ENCODE measurements at regions not wholly inside any gene's neighbourhood (a gene's known extent, or its start where the extent isn't known, plus 50 kb on each side); places are given as distances from the start of the nearest gene placed in this dataset.

DNA sequence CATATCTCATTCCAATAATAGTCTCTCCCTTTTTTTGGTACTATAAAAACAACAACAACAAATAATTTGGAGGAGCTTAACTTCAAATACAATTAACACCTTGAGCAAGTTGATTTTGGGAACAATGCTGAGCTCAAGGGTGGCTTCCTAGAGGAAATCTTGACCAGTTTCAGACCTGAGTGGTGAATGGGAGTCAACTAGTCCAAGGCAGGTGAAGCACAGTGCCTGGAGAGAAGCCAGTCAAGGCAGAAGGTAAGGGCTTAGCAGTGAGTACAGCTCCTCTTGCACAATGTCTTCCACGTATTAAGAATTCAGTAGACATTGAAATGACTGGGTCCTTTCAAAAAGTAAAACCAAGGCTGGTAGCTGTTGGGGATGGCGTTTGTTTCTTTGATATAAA, 444.8 kb downstream of the ATP23 start:
- TF ChIP-seq, protein P1, sequence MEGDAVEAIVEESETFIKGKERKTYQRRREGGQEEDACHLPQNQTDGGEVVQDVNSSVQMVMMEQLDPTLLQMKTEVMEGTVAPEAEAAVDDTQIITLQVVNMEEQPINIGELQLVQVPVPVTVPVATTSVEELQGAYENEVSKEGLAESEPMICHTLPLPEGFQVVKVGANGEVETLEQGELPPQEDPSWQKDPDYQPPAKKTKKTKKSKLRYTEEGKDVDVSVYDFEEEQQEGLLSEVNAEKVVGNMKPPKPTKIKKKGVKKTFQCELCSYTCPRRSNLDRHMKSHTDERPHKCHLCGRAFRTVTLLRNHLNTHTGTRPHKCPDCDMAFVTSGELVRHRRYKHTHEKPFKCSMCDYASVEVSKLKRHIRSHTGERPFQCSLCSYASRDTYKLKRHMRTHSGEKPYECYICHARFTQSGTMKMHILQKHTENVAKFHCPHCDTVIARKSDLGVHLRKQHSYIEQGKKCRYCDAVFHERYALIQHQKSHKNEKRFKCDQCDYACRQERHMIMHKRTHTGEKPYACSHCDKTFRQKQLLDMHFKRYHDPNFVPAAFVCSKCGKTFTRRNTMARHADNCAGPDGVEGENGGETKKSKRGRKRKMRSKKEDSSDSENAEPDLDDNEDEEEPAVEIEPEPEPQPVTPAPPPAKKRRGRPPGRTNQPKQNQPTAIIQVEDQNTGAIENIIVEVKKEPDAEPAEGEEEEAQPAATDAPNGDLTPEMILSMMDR (IDR thresholded peaks at IDR 0.05) = no peak
- TF ChIP-seq POLR2A (IDR thresholded peaks at IDR 0.05) = no peak
